ENCODE measurements at regions not wholly inside any gene's neighbourhood (a gene's known extent, or its start where the extent isn't known, plus 50 kb on each side); places are given as distances from the start of the nearest gene placed in this dataset.

DNA sequence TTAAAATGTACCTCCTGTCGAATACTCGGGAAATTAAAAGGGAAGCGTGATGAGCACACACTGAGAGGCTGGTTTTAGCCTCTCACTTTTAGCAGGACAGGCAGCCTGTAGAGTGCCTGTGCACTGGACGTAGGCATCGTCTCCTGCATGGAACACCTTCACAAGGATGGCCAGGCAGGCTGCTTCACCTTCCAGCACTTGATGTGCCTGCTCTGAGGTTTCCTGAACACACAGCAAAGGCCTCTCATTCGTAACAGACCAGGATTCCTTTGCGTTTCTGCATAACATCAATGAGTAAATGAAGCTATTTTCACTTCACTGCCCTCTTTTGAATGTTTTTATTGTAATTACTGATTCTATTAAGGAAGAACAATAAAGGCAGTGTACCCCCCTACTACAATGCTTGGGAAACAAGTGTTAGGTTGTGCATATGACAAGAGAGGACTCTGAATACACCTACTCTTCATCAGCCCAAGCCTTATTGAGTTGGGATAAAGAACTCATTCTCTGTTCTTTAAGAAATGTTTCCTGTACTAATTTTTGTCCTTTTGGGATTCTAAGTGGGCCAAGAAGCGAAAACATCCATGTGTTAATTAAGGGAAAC is 1077.6 kb upstream of the FOXG1 start:
- Mint-ChIP-seq H3K36me3 (ENCODE audit: low read depth) (no peaks in the 10 kb centered on the region), H3K9me3 (peaks cover 7% of the 10 kb centered on the region), H3K4me1 (ENCODE audit: low read depth) (no peaks in the 10 kb centered on the region), H3K27me3 (no peaks in the 10 kb centered on the region), H3K27ac (no peak overlapping the region), H3K4me3 (no peak overlapping the region)
- ATAC-seq (no peak), DNase-seq (no peak)
- TF ChIP-seq, protein P1, sequence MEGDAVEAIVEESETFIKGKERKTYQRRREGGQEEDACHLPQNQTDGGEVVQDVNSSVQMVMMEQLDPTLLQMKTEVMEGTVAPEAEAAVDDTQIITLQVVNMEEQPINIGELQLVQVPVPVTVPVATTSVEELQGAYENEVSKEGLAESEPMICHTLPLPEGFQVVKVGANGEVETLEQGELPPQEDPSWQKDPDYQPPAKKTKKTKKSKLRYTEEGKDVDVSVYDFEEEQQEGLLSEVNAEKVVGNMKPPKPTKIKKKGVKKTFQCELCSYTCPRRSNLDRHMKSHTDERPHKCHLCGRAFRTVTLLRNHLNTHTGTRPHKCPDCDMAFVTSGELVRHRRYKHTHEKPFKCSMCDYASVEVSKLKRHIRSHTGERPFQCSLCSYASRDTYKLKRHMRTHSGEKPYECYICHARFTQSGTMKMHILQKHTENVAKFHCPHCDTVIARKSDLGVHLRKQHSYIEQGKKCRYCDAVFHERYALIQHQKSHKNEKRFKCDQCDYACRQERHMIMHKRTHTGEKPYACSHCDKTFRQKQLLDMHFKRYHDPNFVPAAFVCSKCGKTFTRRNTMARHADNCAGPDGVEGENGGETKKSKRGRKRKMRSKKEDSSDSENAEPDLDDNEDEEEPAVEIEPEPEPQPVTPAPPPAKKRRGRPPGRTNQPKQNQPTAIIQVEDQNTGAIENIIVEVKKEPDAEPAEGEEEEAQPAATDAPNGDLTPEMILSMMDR (IDR thresholded peaks at IDR 0.05), result no peak
- ChIA-PET CTCF (no interaction called here), POLR2A (no interaction called here)
- intact Hi-C loops (cut with micrococcal nuclease), result no loop called here

DNA sequence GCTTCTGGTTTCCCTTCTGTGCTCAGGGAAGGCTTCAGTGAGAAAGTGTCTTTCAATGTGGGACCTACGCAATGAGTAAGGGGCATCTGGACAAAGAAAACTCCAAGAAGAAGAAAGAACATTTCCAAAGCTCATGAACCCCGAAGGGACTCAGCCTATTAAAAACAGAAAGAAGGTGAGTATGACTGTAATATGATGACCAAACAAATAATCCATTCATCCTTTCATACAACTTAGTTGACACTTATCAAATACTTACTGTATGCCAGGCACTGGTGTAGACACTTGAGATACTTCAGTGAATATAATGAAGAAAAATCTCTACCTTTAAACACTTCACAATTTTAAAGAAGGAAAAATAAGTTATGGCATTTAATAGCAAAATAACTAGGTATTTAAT is 1054.2 kb upstream of the FOXG1 start:
- Mint-ChIP-seq H3K27ac (no peak overlapping the region), H3K4me3 (no peak overlapping the region), H3K36me3 (ENCODE audit: low read depth) (no peaks in the 10 kb centered on the region), H3K27me3 (no peaks in the 10 kb centered on the region), H3K4me1 (ENCODE audit: low read depth) (no peaks in the 10 kb centered on the region), H3K9me3 (peaks cover 33% of the 10 kb centered on the region)
- CTCF ChIA-PET, result no interaction called here
- POLR2A ChIA-PET, result no interaction called here
- intact Hi-C loops (cut with micrococcal nuclease), result no loop called here
- TF ChIP-seq, protein P1 (IDR thresholded peaks at IDR 0.05), result no peak
- DNase-seq, result no peak
- no peak for ATAC-seq

DNA sequence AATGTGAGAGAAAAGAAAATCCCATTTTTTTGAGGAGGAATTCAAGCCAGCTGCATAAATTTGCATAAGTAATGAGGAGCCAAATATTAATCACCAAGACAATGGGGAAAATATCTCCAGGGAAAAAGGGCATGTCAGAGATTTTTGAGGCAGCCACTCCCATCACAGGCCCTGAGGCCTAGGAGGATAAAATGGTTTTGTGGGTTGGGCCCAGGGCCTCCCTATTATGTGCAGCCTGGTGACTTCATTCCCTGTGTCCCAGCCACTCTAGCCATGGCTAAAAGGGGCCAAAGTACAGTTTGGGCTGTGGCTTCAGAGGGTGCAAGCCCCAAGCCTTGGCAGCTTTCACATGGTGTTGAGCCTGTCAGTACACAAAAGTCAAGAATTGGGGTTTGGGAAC is 1051.0 kb upstream of the FOXG1 start:
- H3K36me3 Mint-ChIP-seq (ENCODE audit: low read depth), result no peaks in the 10 kb centered on the region
- peaks cover 36% of the 10 kb centered on the region for H3K9me3 Mint-ChIP-seq
- TF ChIP-seq, protein P1 (IDR thresholded peaks at IDR 0.05), result no peak
- DNase-seq, result no peak
- intact Hi-C loops (cut with micrococcal nuclease), result no loop called here
- ATAC-seq, result no peak
- no peaks in the 10 kb centered on the region for H3K4me1 Mint-ChIP-seq (ENCODE audit: low read depth)
- H3K27ac Mint-ChIP-seq, result no peak overlapping the region
- POLR2A ChIA-PET, result no interaction called here
- no peaks in the 10 kb centered on the region for H3K27me3 Mint-ChIP-seq
- no peak overlapping the region for H3K4me3 Mint-ChIP-seq
- CTCF ChIA-PET, result no interaction called here

DNA sequence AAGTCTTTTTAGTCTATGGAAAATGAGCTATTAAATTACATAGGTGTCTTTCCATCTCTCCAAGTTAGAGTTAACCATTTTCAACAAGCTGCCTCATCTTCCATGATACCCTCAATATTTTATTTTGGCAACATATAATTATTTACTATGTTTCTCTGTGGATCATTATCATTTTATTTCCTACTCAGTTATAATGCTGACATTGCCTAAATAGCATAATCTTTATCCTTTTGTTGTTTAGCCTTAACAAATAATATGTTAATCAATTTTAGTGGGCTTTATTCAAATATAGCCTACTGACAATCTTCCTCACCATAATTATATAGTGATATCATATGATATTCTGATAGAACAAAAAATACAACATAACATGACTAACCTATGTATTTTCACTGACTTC is 1044.8 kb upstream of the FOXG1 start:
- intact Hi-C loops (cut with micrococcal nuclease), result no loop called here
- Mint-ChIP-seq H3K4me1 (ENCODE audit: low read depth) (no peaks in the 10 kb centered on the region), H3K9me3 (peaks cover 21% of the 10 kb centered on the region), H3K27ac (no peak overlapping the region), H3K27me3 (no peaks in the 10 kb centered on the region), H3K4me3 (no peak overlapping the region), H3K36me3 (ENCODE audit: low read depth) (no peaks in the 10 kb centered on the region)
- ATAC-seq (no peak), DNase-seq (no peak)
- POLR2A ChIA-PET, result no interaction called here
- TF ChIP-seq, protein P1 (IDR thresholded peaks at IDR 0.05), result no peak
- CTCF ChIA-PET, result no interaction called here

DNA sequence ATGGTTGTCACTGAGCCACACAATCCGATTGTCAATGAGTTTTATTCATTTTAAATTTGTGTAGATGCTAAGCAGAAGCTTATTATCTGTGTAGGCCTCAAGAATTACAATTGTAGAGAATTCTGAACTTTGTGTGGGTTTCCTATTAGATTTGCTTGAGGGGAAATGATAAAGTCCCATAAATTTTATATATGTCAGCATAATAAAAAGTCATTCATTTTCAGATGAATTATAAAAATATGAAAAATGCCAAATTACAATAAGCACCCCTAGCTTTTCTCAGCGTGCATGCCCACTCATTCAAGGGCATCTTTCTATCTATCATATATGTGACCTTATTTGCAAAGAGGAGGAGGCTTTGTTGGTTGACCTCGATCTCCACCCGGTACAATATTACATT is 1041.1 kb upstream of the FOXG1 start:
- Mint-ChIP-seq H3K4me1 (ENCODE audit: low read depth) (no peaks in the 10 kb centered on the region), H3K27me3 (no peaks in the 10 kb centered on the region), H3K4me3 (no peak overlapping the region), H3K9me3 (peaks cover 4% of the 10 kb centered on the region), H3K27ac (no peak overlapping the region), H3K36me3 (ENCODE audit: low read depth) (no peaks in the 10 kb centered on the region)
- ATAC-seq (no peak), DNase-seq (no peak)
- ChIA-PET POLR2A (no interaction called here), CTCF (no interaction called here)
- TF ChIP-seq, protein P1 (IDR thresholded peaks at IDR 0.05), result no peak
- intact Hi-C loops (cut with micrococcal nuclease), result no loop called here

Measured in activated CD8-positive, alpha-beta T cell treated with anti-CD3 and anti-CD28 coated beads for 36 hours (primary cell).